A549 (cell line): ENCODE measurements at regions not wholly inside any gene's neighbourhood (a gene's known extent, or its start where the extent isn't known, plus 50 kb on each side); places are given as distances from the start of the nearest gene placed in this dataset.

Experiments used
- ATAC-seq, 2 experiments: fragments of 200-7000 bp in 1 of 2; fragments of >200 bp in 1 of 2; cut with Nextera tagmentation in 1 of 2; cut with Tn5 transposase in 1 of 2; 3 replicates each; pipeline versions ENCODE4 v1.8.0 to v1.9.1; 2018 to 2020; ENCODE audit warnings: mild to moderate bottlenecking in 1 of 2, moderate library complexity in 1 of 2
- CTCF ChIA-PET: fragments of 300-600 bp; sonication (Branson Sonifier 250); formaldehyde crosslinking; extraction: SDS; loops from one replicate; lab custom pipeline; 2021; ENCODE audit warnings: antibody characterized with exemption, inconsistent platforms; lab: Yijun Ruan, JAX
- POLR2A ChIA-PET: fragments of 350-600 bp; formaldehyde crosslinking; extraction: SDS; loops from one replicate; lab custom pipeline; 2021; ENCODE audit warnings: antibody characterized with exemption, inconsistent platforms; lab: Yijun Ruan, JAX
- DNase-seq, 2 experiments: peaks; one replicate each; pipeline versions ENCODE4 v3.0.0 to v3.0.0-alpha.2; 2011 to 2016; ENCODE audit warnings: low read depth in 1 of 2, low spot score in 1 of 2
- FAIRE-seq: peaks from 2 replicates; lab custom pipeline; 2011; peaks lifted over from hg19 to GRCh38; lab: Jason Lieb, UNC
- H3K27ac ChIP-seq, 2 experiments: fragments of >200 bp; sonication (Bioruptor Twin); formaldehyde crosslinking; 3 replicates each; pipeline ENCODE4 v1.5.1; 2016 to 2017
- H3K4me1 ChIP-seq: fragments of >200 bp; sonication (Bioruptor Twin); formaldehyde crosslinking; 3 replicates; pipeline ENCODE4 v1.6.1; 2016
- H3K4me2 ChIP-seq: fragments of >200 bp; sonication (Bioruptor Twin); formaldehyde crosslinking; 3 replicates; pipeline ENCODE4 v1.6.1; 2016
- H3K4me3 ChIP-seq: fragments of >200 bp; sonication (Bioruptor Twin); formaldehyde crosslinking; 3 replicates; pipeline ENCODE4 v1.5.1; 2016
- H3K9me3 ChIP-seq: fragments of >200 bp; sonication (Bioruptor Twin); formaldehyde crosslinking; 3 replicates; pipeline ENCODE4 v1.6.1; 2016
- BHLHE40 ChIP-seq: IDR thresholded peaks from 2 replicates; pipeline ENCODE4 v1.6.1; 2012; ENCODE audit warnings: low read depth, low read length, inconsistent platforms
- CBX2 ChIP-seq: fragments of 200-600 bp; sonication (generic); IDR thresholded peaks from 2 replicates; pipeline ENCODE4 v1.6.1; 2016; ENCODE audit warnings: low read depth, mild to moderate bottlenecking, borderline replicate concordance
- CHD2 ChIP-seq: fragments of 150-350 bp; IDR thresholded peaks from 2 replicates; pipeline ENCODE4 v1.6.1; 2014; ENCODE audit warnings: low read length; ENCODE audit not compliant: partially characterized antibody
- CHD4 ChIP-seq: fragments of 200-600 bp; sonication (generic); IDR thresholded peaks from 2 replicates; pipeline ENCODE4 v1.6.1; 2016; ENCODE audit warnings: antibody characterized with exemption, mild to moderate bottlenecking, borderline replicate concordance
- E2F6 ChIP-seq: IDR thresholded peaks from 2 replicates; pipeline ENCODE4 v1.6.1; 2012; ENCODE audit warnings: low read depth, borderline replicate concordance
- EHMT2 ChIP-seq: fragments of 200-600 bp; sonication (generic); IDR thresholded peaks from 2 replicates; pipeline ENCODE4 v1.6.1; 2016; ENCODE audit warnings: antibody characterized with exemption, low read depth, mild to moderate bottlenecking, moderate library complexity
- ESRRA ChIP-seq: fragments of 150-350 bp; IDR thresholded peaks from 2 replicates; pipeline ENCODE4 v1.6.1; 2014; ENCODE audit warnings: mild to moderate bottlenecking, low read length, borderline replicate concordance
- FOSL2 ChIP-seq, 2 experiments: fragments of 450-650 bp in 1 of 2; fragments of >200 bp in 1 of 2; sonication (Bioruptor Twin) in 1 of 2; formaldehyde crosslinking; IDR thresholded peaks; 2 replicates each; pipeline versions ENCODE4 v1.5.0 to v1.6.1; 2016 to 2020; ENCODE audit warnings: mild to moderate bottlenecking in 1 of 2, moderate library complexity in 1 of 2
- FOXS1 ChIP-seq: fragments of 250-450 bp; sonication (Bioruptor Pico); IDR thresholded peaks from 2 replicates; pipeline ENCODE4 v1.5.0; 2020; ENCODE audit warnings: mild to moderate bottlenecking, moderate library complexity
- GATA3 ChIP-seq: IDR thresholded peaks from 2 replicates; pipeline ENCODE4 v1.6.1; 2012; ENCODE audit warnings: borderline replicate concordance
- HOXA7 ChIP-seq: fragments of 250-450 bp; sonication (Bioruptor Pico); IDR thresholded peaks from 2 replicates; pipeline ENCODE4 v1.5.0; 2020; ENCODE audit warnings: mild to moderate bottlenecking, moderate library complexity
- JUN ChIP-seq, 2 experiments: fragments of >200 bp; sonication (Bioruptor Twin); formaldehyde crosslinking; IDR thresholded peaks; 2 replicates in 1 of 2; 3 replicates in 1 of 2; pipeline ENCODE4 v1.6.1; 2016 to 2017
- NPAS2 ChIP-seq: fragments of 250-450 bp; sonication (Bioruptor Pico); IDR thresholded peaks from 2 replicates; pipeline ENCODE4 v1.8.0; 2022; ENCODE audit warnings: mild to moderate bottlenecking, moderate library complexity, borderline replicate concordance
- PBX3 ChIP-seq: IDR thresholded peaks from 2 replicates; pipeline ENCODE4 v1.6.1; 2012
- POLR2A ChIP-seq: IDR thresholded peaks from 2 replicates; pipeline ENCODE4 v1.6.1; 2012; ENCODE audit warnings: mild to moderate bottlenecking, low read length
- POLR2AphosphoS2 ChIP-seq: conservative IDR thresholded peaks from 2 replicates; pipeline ENCODE4 v1.6.1; 2012; ENCODE audit warnings: low read length, improper control_type of control experiment, inconsistent platforms
- RFX5 ChIP-seq: fragments of 450-650 bp; IDR thresholded peaks from 2 replicates; pipeline ENCODE4 v1.7.1; 2014; ENCODE audit warnings: antibody characterized with exemption, mild to moderate bottlenecking, moderate library complexity
- RNF2 ChIP-seq: fragments of 200-600 bp; sonication (generic); IDR thresholded peaks from 2 replicates; pipeline ENCODE4 v1.6.1; 2016; ENCODE audit warnings: low read depth, mild to moderate bottlenecking, antibody characterized with exemption, moderate library complexity, borderline replicate concordance
- SMC3 ChIP-seq: fragments of >200 bp; sonication (Bioruptor Twin); formaldehyde crosslinking; IDR thresholded peaks from 3 replicates; pipeline ENCODE4 v1.6.1; 2018; ENCODE audit warnings: inconsistent platforms
- USF2 ChIP-seq: fragments of 450-650 bp; IDR thresholded peaks from 2 replicates; pipeline ENCODE4 v1.6.1; 2014; ENCODE audit warnings: antibody characterized with exemption
- ZC3H11A ChIP-seq: fragments of 450-650 bp; IDR thresholded peaks from 2 replicates; pipeline ENCODE4 v1.6.1; 2014; ENCODE audit warnings: antibody characterized with exemption, mild to moderate bottlenecking
- WGBS: methylation state at CpG from one replicate; pipeline ENCODE4 v1.1.6; 2017; ENCODE audit errors: missing lambda C conversion rate; 5-methylcytosine and 5-hydroxymethylcytosine counted together
- TF ChIP-seq, protein P1 (sequence below): fragments of 250-450 bp; sonication (Bioruptor Pico); IDR thresholded peaks from 2 replicates; pipeline ENCODE4 v1.5.0; 2021; ENCODE audit warnings: mild to moderate bottlenecking, moderate library complexity, borderline replicate concordance
- TF ChIP-seq, protein P2 (sequence below): fragments of >200 bp; sonication (Bioruptor Twin); formaldehyde crosslinking; IDR thresholded peaks from 3 replicates; pipeline ENCODE4 v1.5.1; 2016

- DNase-seq (no peak), FAIRE-seq (no peak), ATAC-seq (no peak)
- no peak overlapping the region for H3K4me3 ChIP-seq
- no peak overlapping the region for H3K27ac ChIP-seq
- WGBS: 68% methylated on average over 1 of the region's 1 CpG
- ChIA-PET CTCF (interaction anchor here (0.6 kb wide), 1 partner anchor 86 kb away, joined by 3 read pairs; no protein-coding TSS in a partner anchor), POLR2A (no interaction called here)
- H3K4me2 ChIP-seq: no peak overlapping the region
- H3K4me1 ChIP-seq: no peaks in the 10 kb centered on the region
- TF ChIP-seq CBX2 (no peak), HOXA7 (CRISPR knock-in tag) (no peak), EHMT2 (no peak), RFX5 (no peak), USF2 (no peak), ZC3H11A (no peak), FOSL2 (IDR thresholded peaks at IDR 0.05) (no peak), FOSL2 (CRISPR knock-in tag; IDR thresholded peaks at IDR 0.05) (no peak), JUN (IDR thresholded peaks at IDR 0.05) (no peak), E2F6 (no peak), POLR2A (no peak)
- TF ChIP-seq, protein P1, sequence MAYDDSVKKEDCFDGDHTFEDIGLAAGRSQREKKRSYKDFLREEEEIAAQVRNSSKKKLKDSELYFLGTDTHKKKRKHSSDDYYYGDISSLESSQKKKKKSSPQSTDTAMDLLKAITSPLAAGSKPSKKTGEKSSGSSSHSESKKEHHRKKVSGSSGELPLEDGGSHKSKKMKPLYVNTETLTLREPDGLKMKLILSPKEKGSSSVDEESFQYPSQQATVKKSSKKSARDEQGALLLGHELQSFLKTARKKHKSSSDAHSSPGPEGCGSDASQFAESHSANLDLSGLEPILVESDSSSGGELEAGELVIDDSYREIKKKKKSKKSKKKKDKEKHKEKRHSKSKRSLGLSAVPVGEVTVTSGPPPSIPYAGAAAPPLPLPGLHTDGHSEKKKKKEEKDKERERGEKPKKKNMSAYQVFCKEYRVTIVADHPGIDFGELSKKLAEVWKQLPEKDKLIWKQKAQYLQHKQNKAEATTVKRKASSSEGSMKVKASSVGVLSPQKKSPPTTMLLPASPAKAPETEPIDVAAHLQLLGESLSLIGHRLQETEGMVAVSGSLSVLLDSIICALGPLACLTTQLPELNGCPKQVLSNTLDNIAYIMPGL (CRISPR knock-in tag): no peak
- H3K9me3 ChIP-seq: no peaks in the 10 kb centered on the region
These were observed 162.3 kb downstream of the UTRN start for GRCh38 chr6:144447472-144447871.

DNA sequence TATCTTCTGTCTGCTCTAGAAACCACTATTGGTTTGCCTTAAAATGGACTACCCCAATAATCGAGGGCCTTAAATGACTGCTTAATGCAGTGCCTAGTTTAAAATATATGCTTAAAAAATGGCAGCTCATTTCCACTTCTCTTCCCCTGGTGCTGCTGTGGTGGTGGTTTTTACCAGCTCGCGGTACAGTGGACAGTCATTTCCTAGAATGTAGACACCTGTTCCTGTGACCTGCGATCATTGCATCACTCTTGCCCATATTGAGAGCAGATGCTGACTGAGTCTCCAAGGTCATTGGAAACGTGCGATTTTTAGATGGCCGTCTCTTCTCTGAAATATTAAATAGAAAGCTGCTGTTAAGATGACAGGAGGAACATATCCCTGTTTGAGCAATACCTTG is 164.1 kb downstream of the UTRN start:
- FAIRE-seq: no peak

More for the DNA sequence above, 164.1 kb downstream of the UTRN start:
- CTCF ChIA-PET: no interaction called here
- Histone ChIP-seq H3K9me3 (no peaks in the 10 kb centered on the region), H3K4me1 (no peaks in the 10 kb centered on the region), H3K4me2 (no peak overlapping the region), H3K4me3 (no peak overlapping the region), H3K27ac (no peak overlapping the region)
- ATAC-seq (no peak), DNase-seq (no peak)
- POLR2A ChIA-PET: no interaction called here
- no peak for TF ChIP-seq POLR2AphosphoS2
- no peak for TF ChIP-seq ESRRA
- TF ChIP-seq GATA3: no peak
- TF ChIP-seq RNF2: no peak
- no peak for TF ChIP-seq NPAS2 (CRISPR knock-in tag)
- TF ChIP-seq SMC3: no peak
- no peak for TF ChIP-seq CHD4
- TF ChIP-seq ZC3H11A: no peak
- no peak for TF ChIP-seq CBX2
- TF ChIP-seq FOSL2 (IDR thresholded peaks at IDR 0.05): no peak
- TF ChIP-seq FOSL2 (CRISPR knock-in tag; IDR thresholded peaks at IDR 0.05): no peak
- TF ChIP-seq CHD2: no peak
- TF ChIP-seq BHLHE40: no peak
- no peak for TF ChIP-seq FOXS1 (CRISPR knock-in tag)
- no peak for TF ChIP-seq PBX3
- TF ChIP-seq, protein P2, sequence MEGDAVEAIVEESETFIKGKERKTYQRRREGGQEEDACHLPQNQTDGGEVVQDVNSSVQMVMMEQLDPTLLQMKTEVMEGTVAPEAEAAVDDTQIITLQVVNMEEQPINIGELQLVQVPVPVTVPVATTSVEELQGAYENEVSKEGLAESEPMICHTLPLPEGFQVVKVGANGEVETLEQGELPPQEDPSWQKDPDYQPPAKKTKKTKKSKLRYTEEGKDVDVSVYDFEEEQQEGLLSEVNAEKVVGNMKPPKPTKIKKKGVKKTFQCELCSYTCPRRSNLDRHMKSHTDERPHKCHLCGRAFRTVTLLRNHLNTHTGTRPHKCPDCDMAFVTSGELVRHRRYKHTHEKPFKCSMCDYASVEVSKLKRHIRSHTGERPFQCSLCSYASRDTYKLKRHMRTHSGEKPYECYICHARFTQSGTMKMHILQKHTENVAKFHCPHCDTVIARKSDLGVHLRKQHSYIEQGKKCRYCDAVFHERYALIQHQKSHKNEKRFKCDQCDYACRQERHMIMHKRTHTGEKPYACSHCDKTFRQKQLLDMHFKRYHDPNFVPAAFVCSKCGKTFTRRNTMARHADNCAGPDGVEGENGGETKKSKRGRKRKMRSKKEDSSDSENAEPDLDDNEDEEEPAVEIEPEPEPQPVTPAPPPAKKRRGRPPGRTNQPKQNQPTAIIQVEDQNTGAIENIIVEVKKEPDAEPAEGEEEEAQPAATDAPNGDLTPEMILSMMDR: no peak
- 95% methylated on average over 7 of the region's 7 CpGs for WGBS
